SK-N-SH treated with all-trans-retinoic acid at 6 μM for 48 hours (cell line): ENCODE measurements at regions not wholly inside any gene's neighbourhood (a gene's known extent, or its start where the extent isn't known, plus 50 kb on each side); places are given as distances from the start of the nearest gene placed in this dataset.

Experiments
- ATAC-seq: fragments of 200-7000 bp; cut with Tn5 transposase; 3 replicates; pipeline ENCODE4 v1.9.1; 2020; ENCODE audit warnings: mild to moderate bottlenecking, moderate library complexity
- ARNTL ChIP-seq: fragments of 450-650 bp; formaldehyde crosslinking; IDR thresholded peaks from 2 replicates; pipeline ENCODE4 v1.5.0; 2020; ENCODE audit warnings: low read depth, mild to moderate bottlenecking, moderate library complexity, borderline replicate concordance
- BACH2 ChIP-seq: fragments of 250-450 bp; sonication (Bioruptor Pico); IDR thresholded peaks from 2 replicates; pipeline ENCODE4 v1.9.0; 2021; ENCODE audit warnings: mild to moderate bottlenecking, borderline replicate concordance
- ISL1 ChIP-seq: fragments of 250-450 bp; sonication (Bioruptor Pico); IDR thresholded peaks from 2 replicates; pipeline ENCODE4 v2.1.2; 2022; ENCODE audit warnings: mild to moderate bottlenecking, moderate library complexity
- OSR1 ChIP-seq: fragments of 250-450 bp; sonication (Bioruptor Pico); IDR thresholded peaks from 2 replicates; pipeline ENCODE4 v1.8.0; 2022; ENCODE audit warnings: moderate library complexity, mild to moderate bottlenecking, inconsistent platforms
- PPARA ChIP-seq: fragments of 250-450 bp; sonication (Bioruptor Pico); IDR thresholded peaks from 2 replicates; pipeline ENCODE4 v1.5.0; 2020; ENCODE audit warnings: mild to moderate bottlenecking, borderline replicate concordance
- SNAI2 ChIP-seq: fragments of 250-450 bp; sonication (Bioruptor Pico); IDR thresholded peaks from 2 replicates; pipeline ENCODE4 v1.5.0; 2020; ENCODE audit warnings: mild to moderate bottlenecking, moderate library complexity
- ZC3H10 ChIP-seq: fragments of 250-450 bp; sonication (Bioruptor Pico); IDR thresholded peaks from 2 replicates; pipeline ENCODE4 v1.5.1; 2021; ENCODE audit warnings: mild to moderate bottlenecking, moderate library complexity
- ZFP3 ChIP-seq: fragments of 250-450 bp; sonication (Bioruptor Pico); IDR thresholded peaks from 2 replicates; pipeline ENCODE4 v1.5.0; 2020; ENCODE audit warnings: mild to moderate bottlenecking, moderate library complexity
- ZFP30 ChIP-seq: fragments of 450-650 bp; formaldehyde crosslinking; IDR thresholded peaks from 2 replicates; pipeline ENCODE4 v1.5.0; 2022; ENCODE audit warnings: mild to moderate bottlenecking, moderate library complexity
- ZNF70 ChIP-seq: fragments of 450-650 bp; formaldehyde crosslinking; IDR thresholded peaks from 2 replicates; pipeline ENCODE4 v1.5.0; 2020; ENCODE audit warnings: mild to moderate bottlenecking, moderate library complexity
- TF ChIP-seq, protein P1 (sequence below): fragments of 250-450 bp; sonication (Bioruptor Pico); IDR thresholded peaks from 2 replicates; pipeline ENCODE4 v1.5.1; 2021; ENCODE audit warnings: mild to moderate bottlenecking, moderate library complexity
- TF ChIP-seq, protein P2 (sequence below): fragments of 250-450 bp; sonication (Bioruptor Pico); IDR thresholded peaks from 2 replicates; pipeline ENCODE4 v1.8.0; 2021; ENCODE audit warnings: low read depth, mild to moderate bottlenecking, moderate library complexity, borderline replicate concordance
- TF ChIP-seq, protein P3 (sequence below): fragments of 250-450 bp; sonication (Bioruptor Pico); IDR thresholded peaks from 2 replicates; pipeline ENCODE4 v1.5.0; 2020; ENCODE audit warnings: mild to moderate bottlenecking, moderate library complexity
- TF ChIP-seq, protein P4 (sequence below): fragments of 250-450 bp; sonication (Bioruptor Pico); IDR thresholded peaks from 2 replicates; pipeline ENCODE4 v1.5.1; 2020; ENCODE audit warnings: low read depth, mild to moderate bottlenecking, moderate library complexity
- TF ChIP-seq, protein P5 (sequence below): fragments of 250-450 bp; sonication (Bioruptor Pico); IDR thresholded peaks from 2 replicates; pipeline ENCODE4 v1.8.0; 2020; ENCODE audit warnings: mild to moderate bottlenecking, moderate library complexity, borderline replicate concordance

DNA sequence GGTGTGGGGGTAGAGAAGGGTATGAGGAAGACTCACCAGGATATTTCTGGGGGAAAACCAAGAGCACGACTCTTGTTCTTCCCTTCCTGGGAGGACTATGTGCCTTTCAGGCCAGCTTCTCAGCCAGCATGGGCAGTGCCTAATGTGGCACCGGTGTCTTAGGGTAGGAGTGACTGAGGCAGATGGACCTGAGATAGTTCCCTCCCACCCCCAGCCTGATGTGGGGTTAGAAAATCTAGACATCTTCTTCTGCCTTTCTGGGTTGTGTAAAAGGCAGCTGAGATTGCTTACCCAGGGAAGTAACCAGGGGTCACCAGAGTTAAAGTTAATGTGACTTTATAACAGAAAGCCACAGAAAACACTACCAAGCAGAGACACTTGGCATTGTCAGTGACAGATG lies 127.3 kb downstream of the TMA16 start:
- no peak for ATAC-seq
- TF ChIP-seq ARNTL (CRISPR knock-in tag) (no peak), OSR1 (CRISPR knock-in tag) (no peak), SNAI2 (CRISPR knock-in tag) (no peak)
- TF ChIP-seq, protein P1, sequence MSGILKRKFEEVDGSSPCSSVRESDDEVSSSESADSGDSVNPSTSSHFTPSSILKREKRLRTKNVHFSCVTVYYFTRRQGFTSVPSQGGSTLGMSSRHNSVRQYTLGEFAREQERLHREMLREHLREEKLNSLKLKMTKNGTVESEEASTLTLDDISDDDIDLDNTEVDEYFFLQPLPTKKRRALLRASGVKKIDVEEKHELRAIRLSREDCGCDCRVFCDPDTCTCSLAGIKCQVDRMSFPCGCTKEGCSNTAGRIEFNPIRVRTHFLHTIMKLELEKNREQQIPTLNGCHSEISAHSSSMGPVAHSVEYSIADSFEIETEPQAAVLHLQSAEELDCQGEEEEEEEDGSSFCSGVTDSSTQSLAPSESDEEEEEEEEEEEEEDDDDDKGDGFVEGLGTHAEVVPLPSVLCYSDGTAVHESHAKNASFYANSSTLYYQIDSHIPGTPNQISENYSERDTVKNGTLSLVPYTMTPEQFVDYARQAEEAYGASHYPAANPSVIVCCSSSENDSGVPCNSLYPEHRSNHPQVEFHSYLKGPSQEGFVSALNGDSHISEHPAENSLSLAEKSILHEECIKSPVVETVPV (CRISPR knock-in tag) = no peak
- TF ChIP-seq, protein P2, sequence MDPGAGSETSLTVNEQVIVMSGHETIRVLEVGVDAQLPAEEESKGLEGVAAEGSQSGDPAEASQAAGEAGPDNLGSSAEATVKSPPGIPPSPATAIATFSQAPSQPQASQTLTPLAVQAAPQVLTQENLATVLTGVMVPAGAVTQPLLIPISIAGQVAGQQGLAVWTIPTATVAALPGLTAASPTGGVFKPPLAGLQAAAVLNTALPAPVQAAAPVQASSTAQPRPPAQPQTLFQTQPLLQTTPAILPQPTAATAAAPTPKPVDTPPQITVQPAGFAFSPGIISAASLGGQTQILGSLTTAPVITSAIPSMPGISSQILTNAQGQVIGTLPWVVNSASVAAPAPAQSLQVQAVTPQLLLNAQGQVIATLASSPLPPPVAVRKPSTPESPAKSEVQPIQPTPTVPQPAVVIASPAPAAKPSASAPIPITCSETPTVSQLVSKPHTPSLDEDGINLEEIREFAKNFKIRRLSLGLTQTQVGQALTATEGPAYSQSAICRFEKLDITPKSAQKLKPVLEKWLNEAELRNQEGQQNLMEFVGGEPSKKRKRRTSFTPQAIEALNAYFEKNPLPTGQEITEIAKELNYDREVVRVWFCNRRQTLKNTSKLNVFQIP = no peak

DNA sequence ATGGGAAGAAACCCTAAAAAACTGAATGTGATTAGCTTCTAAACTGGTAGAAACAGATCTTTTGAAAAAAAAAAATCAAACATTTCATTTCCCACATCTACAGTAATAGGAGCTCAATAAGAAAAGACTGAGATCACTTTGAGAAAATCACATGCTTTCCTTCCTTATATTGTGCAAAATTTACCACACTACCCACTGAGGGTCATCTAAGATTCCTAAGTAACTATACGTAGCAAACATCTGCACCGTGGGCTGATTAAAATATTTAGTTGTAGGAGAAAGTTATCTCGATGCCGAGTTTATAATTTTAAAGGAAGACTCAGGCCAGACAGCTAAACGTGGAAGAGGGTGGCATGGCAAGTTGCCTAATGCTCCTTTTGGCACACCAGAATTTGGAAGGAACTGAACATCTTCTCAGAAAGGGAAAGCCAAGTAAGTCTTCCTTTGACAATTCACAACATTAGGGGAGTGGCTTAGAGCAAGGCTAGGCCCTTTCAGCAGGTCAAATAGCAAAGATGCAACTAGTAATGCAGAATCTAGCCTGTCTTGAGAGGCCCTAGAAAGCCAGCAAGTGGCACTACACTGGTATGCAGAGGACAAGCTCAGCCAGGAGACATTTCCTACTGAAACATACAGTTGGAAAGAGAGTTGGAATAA lies 128.0 kb downstream of the TMA16 start:
- no peak for ATAC-seq

DNA sequence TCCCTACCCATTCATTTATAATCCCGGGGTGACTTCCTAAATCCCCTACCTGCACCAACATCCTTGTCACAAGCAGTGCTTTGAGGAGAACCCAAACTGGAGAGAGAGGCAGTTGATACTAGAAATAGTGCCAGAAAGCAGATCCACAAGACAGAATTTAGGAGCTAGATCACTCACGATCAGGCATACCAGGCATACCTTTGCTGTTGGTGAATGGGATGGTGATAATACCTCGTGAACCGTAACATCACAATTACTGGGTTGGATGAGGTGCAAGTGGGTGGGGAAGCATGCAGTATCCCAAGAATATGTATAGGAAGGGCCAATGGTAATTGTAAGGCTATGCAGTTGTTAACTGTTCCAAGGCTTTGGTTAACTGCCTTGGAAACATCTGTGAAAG lies 129.3 kb downstream of the TMA16 start:
- TF ChIP-seq, protein P3, sequence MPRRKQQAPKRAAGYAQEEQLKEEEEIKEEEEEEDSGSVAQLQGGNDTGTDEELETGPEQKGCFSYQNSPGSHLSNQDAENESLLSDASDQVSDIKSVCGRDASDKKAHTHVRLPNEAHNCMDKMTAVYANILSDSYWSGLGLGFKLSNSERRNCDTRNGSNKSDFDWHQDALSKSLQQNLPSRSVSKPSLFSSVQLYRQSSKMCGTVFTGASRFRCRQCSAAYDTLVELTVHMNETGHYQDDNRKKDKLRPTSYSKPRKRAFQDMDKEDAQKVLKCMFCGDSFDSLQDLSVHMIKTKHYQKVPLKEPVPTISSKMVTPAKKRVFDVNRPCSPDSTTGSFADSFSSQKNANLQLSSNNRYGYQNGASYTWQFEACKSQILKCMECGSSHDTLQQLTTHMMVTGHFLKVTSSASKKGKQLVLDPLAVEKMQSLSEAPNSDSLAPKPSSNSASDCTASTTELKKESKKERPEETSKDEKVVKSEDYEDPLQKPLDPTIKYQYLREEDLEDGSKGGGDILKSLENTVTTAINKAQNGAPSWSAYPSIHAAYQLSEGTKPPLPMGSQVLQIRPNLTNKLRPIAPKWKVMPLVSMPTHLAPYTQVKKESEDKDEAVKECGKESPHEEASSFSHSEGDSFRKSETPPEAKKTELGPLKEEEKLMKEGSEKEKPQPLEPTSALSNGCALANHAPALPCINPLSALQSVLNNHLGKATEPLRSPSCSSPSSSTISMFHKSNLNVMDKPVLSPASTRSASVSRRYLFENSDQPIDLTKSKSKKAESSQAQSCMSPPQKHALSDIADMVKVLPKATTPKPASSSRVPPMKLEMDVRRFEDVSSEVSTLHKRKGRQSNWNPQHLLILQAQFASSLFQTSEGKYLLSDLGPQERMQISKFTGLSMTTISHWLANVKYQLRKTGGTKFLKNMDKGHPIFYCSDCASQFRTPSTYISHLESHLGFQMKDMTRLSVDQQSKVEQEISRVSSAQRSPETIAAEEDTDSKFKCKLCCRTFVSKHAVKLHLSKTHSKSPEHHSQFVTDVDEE (CRISPR knock-in tag) = no peak
- TF ChIP-seq, protein P2 = no peak
- no peak for TF ChIP-seq ISL1 (CRISPR knock-in tag)
- no peak for ATAC-seq

More for the DNA sequence above, 128.0 kb downstream of the TMA16 start:
- TF ChIP-seq ISL1 (CRISPR knock-in tag) (no peak), BACH2 (CRISPR knock-in tag) (no peak)
- TF ChIP-seq, protein P4, sequence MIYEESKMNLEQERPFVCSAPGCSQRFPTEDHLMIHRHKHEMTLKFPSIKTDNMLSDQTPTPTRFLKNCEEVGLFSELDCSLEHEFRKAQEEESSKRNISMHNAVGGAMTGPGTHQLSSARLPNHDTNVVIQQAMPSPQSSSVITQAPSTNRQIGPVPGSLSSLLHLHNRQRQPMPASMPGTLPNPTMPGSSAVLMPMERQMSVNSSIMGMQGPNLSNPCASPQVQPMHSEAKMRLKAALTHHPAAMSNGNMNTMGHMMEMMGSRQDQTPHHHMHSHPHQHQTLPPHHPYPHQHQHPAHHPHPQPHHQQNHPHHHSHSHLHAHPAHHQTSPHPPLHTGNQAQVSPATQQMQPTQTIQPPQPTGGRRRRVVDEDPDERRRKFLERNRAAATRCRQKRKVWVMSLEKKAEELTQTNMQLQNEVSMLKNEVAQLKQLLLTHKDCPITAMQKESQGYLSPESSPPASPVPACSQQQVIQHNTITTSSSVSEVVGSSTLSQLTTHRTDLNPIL (CRISPR knock-in tag) = no peak

DNA sequence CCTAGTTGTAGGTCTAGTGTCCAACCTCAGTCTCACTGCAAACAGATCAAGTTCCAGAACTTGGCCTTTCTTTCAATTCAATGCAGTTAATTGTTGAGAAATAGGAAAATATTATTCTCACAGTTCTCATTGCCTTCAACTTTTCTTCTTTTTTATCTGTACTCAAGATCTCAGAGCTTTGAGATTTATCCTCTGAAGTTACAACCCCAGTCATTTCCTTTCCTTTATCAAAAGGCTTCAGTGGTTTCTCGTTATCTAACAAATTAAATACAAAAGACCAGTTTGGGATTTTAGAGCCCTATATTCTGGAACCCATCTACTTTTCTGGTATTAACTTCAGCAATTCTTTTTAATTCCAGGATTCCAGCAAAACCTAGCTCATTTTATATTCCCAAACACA lies 130.2 kb downstream of the TMA16 start:
- ATAC-seq = no peak
- no peak for TF ChIP-seq ISL1 (CRISPR knock-in tag)
- TF ChIP-seq, protein P3 (CRISPR knock-in tag) = no peak
- TF ChIP-seq, protein P4 (CRISPR knock-in tag) = no peak
- no peak for TF ChIP-seq ZNF70 (CRISPR knock-in tag)
- TF ChIP-seq BACH2 (CRISPR knock-in tag) = no peak
- no peak for TF ChIP-seq ZC3H10 (CRISPR knock-in tag)
- TF ChIP-seq ZFP30 (CRISPR knock-in tag) = no peak
- TF ChIP-seq PPARA (CRISPR knock-in tag) = no peak
- TF ChIP-seq, protein P5, sequence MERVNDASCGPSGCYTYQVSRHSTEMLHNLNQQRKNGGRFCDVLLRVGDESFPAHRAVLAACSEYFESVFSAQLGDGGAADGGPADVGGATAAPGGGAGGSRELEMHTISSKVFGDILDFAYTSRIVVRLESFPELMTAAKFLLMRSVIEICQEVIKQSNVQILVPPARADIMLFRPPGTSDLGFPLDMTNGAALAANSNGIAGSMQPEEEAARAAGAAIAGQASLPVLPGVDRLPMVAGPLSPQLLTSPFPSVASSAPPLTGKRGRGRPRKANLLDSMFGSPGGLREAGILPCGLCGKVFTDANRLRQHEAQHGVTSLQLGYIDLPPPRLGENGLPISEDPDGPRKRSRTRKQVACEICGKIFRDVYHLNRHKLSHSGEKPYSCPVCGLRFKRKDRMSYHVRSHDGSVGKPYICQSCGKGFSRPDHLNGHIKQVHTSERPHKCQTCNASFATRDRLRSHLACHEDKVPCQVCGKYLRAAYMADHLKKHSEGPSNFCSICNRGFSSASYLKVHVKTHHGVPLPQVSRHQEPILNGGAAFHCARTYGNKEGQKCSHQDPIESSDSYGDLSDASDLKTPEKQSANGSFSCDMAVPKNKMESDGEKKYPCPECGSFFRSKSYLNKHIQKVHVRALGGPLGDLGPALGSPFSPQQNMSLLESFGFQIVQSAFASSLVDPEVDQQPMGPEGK (CRISPR knock-in tag) = no peak
- no peak for TF ChIP-seq SNAI2 (CRISPR knock-in tag)
- no peak for TF ChIP-seq ZFP3 (CRISPR knock-in tag)
- TF ChIP-seq, all 23 proteins: peak for 0
